ENCODE measurements at regions not wholly inside any gene's neighbourhood (a gene's known extent, or its start where the extent isn't known, plus 50 kb on each side); places are given as distances from the start of the nearest gene placed in this dataset.

GRCh38 chr14:42715316-42715715 lies 1108.6 kb downstream of the LRFN5 start:
- DNase-seq (ENCODE audit: low spot score), result no peak
- in situ Hi-C loops (cut with HindIII; ENCODE audit: low sequenced_read_pairs), result no loop called here

- in situ Hi-C loops (cut with HindIII; ENCODE audit: low sequenced_read_pairs), result no loop called here
- no peak for DNase-seq (ENCODE audit: low spot score)
These were observed 1103.4 kb downstream of the LRFN5 start for GRCh38 chr14:42710071-42710470.

GRCh38 chr14:42703501-42703900 lies 1096.8 kb downstream of the LRFN5 start:
- in situ Hi-C loops (cut with HindIII; ENCODE audit: low sequenced_read_pairs), result no loop called here
- DNase-seq (ENCODE audit: low spot score), result no peak

- DNase-seq (ENCODE audit: low spot score), result no peak
- in situ Hi-C loops (cut with HindIII; ENCODE audit: low sequenced_read_pairs), result no loop called here
These were observed 1080.7 kb downstream of the LRFN5 start for GRCh38 chr14:42687421-42687820.

GRCh38 chr14:42683707-42684106 lies 1077.0 kb downstream of the LRFN5 start:
- in situ Hi-C loops (cut with HindIII; ENCODE audit: low sequenced_read_pairs), result no loop called here
- DNase-seq (ENCODE audit: low spot score), result no peak

- in situ Hi-C loops (cut with HindIII; ENCODE audit: low sequenced_read_pairs), result no loop called here
- DNase-seq (ENCODE audit: low spot score), result no peak
These were observed 1070.0 kb downstream of the LRFN5 start for GRCh38 chr14:42676636-42677035.

GRCh38 chr14:42673963-42674362 lies 1067.3 kb downstream of the LRFN5 start:
- in situ Hi-C loops (cut with HindIII; ENCODE audit: low sequenced_read_pairs), result no loop called here
- no peak for DNase-seq (ENCODE audit: low spot score)

- DNase-seq (ENCODE audit: low spot score), result no peak
- in situ Hi-C loops (cut with HindIII; ENCODE audit: low sequenced_read_pairs), result no loop called here
These were observed 1065.0 kb downstream of the LRFN5 start for GRCh38 chr14:42671636-42672035.

- in situ Hi-C loops (cut with HindIII; ENCODE audit: low sequenced_read_pairs), result no loop called here
- no peak for DNase-seq (ENCODE audit: low spot score)
These were observed 1058.4 kb downstream of the LRFN5 start for GRCh38 chr14:42665083-42665482.

- no peak for DNase-seq (ENCODE audit: low spot score)
- in situ Hi-C loops (cut with HindIII; ENCODE audit: low sequenced_read_pairs), result no loop called here
These were observed 1057.5 kb downstream of the LRFN5 start for GRCh38 chr14:42664190-42664589.

- in situ Hi-C loops (cut with HindIII; ENCODE audit: low sequenced_read_pairs), result no loop called here
- no peak for DNase-seq (ENCODE audit: low spot score)
These were observed 1048.0 kb downstream of the LRFN5 start for GRCh38 chr14:42654707-42655106.

GRCh38 chr14:42642787-42643186 lies 1036.1 kb downstream of the LRFN5 start:
- DNase-seq (ENCODE audit: low spot score), result no peak
- in situ Hi-C loops (cut with HindIII; ENCODE audit: low sequenced_read_pairs), result no loop called here

- in situ Hi-C loops (cut with HindIII; ENCODE audit: low sequenced_read_pairs), result no loop called here
- DNase-seq (ENCODE audit: low spot score), result no peak
These were observed 1026.9 kb downstream of the LRFN5 start for GRCh38 chr14:42633504-42634095.

- DNase-seq (ENCODE audit: low spot score), result no peak
- in situ Hi-C loops (cut with HindIII; ENCODE audit: low sequenced_read_pairs), result no loop called here
These were observed 1022.9 kb downstream of the LRFN5 start for GRCh38 chr14:42629553-42629952.

GRCh38 chr14:42628602-42629001 lies 1021.9 kb downstream of the LRFN5 start:
- DNase-seq (ENCODE audit: low spot score), result no peak
- in situ Hi-C loops (cut with HindIII; ENCODE audit: low sequenced_read_pairs), result no loop called here

GRCh38 chr14:42626986-42627385 lies 1020.3 kb downstream of the LRFN5 start:
- DNase-seq (ENCODE audit: low spot score), result no peak

GRCh38 chr14:42624980-42625761 lies 1018.5 kb downstream of the LRFN5 start:
- in situ Hi-C loops (cut with HindIII; ENCODE audit: low sequenced_read_pairs), result no loop called here

More at GRCh38 chr14:42626986-42627385, 1020.3 kb downstream of the LRFN5 start:
- in situ Hi-C loops (cut with HindIII; ENCODE audit: low sequenced_read_pairs), result no loop called here

GRCh38 chr14:42617005-42617404 lies 1010.3 kb downstream of the LRFN5 start:
- DNase-seq (ENCODE audit: low spot score), result no peak
- in situ Hi-C loops (cut with HindIII; ENCODE audit: low sequenced_read_pairs), result no loop called here

More at GRCh38 chr14:42624980-42625761, 1018.5 kb downstream of the LRFN5 start:
- DNase-seq (ENCODE audit: low spot score), result no peak

- in situ Hi-C loops (cut with HindIII; ENCODE audit: low sequenced_read_pairs), result no loop called here
- DNase-seq (ENCODE audit: low spot score), result no peak
These were observed 1000.2 kb downstream of the LRFN5 start for GRCh38 chr14:42606839-42607238.

- in situ Hi-C loops (cut with HindIII; ENCODE audit: low sequenced_read_pairs), result no loop called here
- no peak for DNase-seq (ENCODE audit: low spot score)
These were observed 995.7 kb downstream of the LRFN5 start for GRCh38 chr14:42602336-42602845.

GRCh38 chr14:42572032-42572431 lies 965.4 kb downstream of the LRFN5 start:
- no peak for DNase-seq (ENCODE audit: low spot score)
- in situ Hi-C loops (cut with HindIII; ENCODE audit: low sequenced_read_pairs), result no loop called here

All from G401 (cell line).